Subcutaneous abdominal adipose tissue (tissue), 5 donors: ENCODE measurements at regions not wholly inside any gene's neighbourhood (a gene's known extent, or its start where the extent isn't known, plus 50 kb on each side); places are given as distances from the start of the nearest gene placed in this dataset.
"Not testable (repeated sequence)": the region's sequence is repeated elsewhere in the genome, so short reads cannot be mapped to it uniquely, and the experiment has no call there.

Source experiments
- H3K27ac ChIP-seq: one replicate; pipeline ENCODE4 v1.7.0; 2013; ENCODE audit warnings: low read depth, mild to moderate bottlenecking, inconsistent platforms, low read length, moderate library complexity
- H3K27me3 ChIP-seq, 5 donors: one replicate each; pipeline ENCODE4 v1.7.0; 2013; ENCODE audit warnings: low read length in 5 of 5, inconsistent platforms in 1 of 5; ENCODE audit not compliant: control insufficient read depth in 5 of 5, insufficient read depth in 4 of 5
- H3K36me3 ChIP-seq, 5 donors: one replicate each; pipeline ENCODE4 v1.7.0; 2013; ENCODE audit warnings: low read length in 5 of 5; ENCODE audit not compliant: control insufficient read depth in 5 of 5, insufficient read depth in 5 of 5
- H3K4me1 ChIP-seq, 5 donors: one replicate each; pipeline ENCODE4 v1.7.0; 2013; ENCODE audit warnings: low read length in 5 of 5, mild to moderate bottlenecking in 3 of 5, moderate library complexity in 1 of 5; ENCODE audit not compliant: control insufficient read depth in 5 of 5, insufficient read depth in 5 of 5
- H3K4me3 ChIP-seq, 5 donors: one replicate each; pipeline ENCODE4 v1.7.0; 2013; ENCODE audit warnings: low read length in 5 of 5, low read depth in 1 of 5
- H3K9ac ChIP-seq, 5 donors: one replicate each; pipeline ENCODE4 v1.7.0; 2013; ENCODE audit warnings: low read length in 5 of 5, mild to moderate bottlenecking in 4 of 5, moderate library complexity in 3 of 5
- H3K9me3 ChIP-seq, 5 donors: one replicate each; pipeline ENCODE4 v1.7.0; 2013; ENCODE audit warnings: low read length in 5 of 5; ENCODE audit not compliant: control insufficient read depth in 5 of 5
- donor health status: healthy.
- donor health status: healthy.
- donor health status: healthy.
- donor health status: healthy.
- donor health status: healthy.

- H3K4me1 ChIP-seq, H3K36me3 ChIP-seq, H3K27me3 ChIP-seq, H3K9ac ChIP-seq, H3K4me3 ChIP-seq, H3K9me3 ChIP-seq, H3K27ac ChIP-seq: not testable (repeated sequence)
Measured at GRCh38 chr9:67369664-67370063, 377.3 kb upstream of the SPATA31A3 start.

- not testable (repeated sequence) for H3K27ac ChIP-seq, H3K36me3 ChIP-seq, H3K4me1 ChIP-seq, H3K9me3 ChIP-seq, H3K4me3 ChIP-seq, H3K9ac ChIP-seq, H3K27me3 ChIP-seq
Measured at GRCh38 chr9:67362325-67362724, 370.0 kb upstream of the SPATA31A3 start.

GRCh38 chr9:67353961-67354360 lies 361.6 kb upstream of the SPATA31A3 start:
- H3K36me3 ChIP-seq, H3K27me3 ChIP-seq, H3K9ac ChIP-seq, H3K4me1 ChIP-seq, H3K9me3 ChIP-seq, H3K27ac ChIP-seq, H3K4me3 ChIP-seq: not testable (repeated sequence)

DNA sequence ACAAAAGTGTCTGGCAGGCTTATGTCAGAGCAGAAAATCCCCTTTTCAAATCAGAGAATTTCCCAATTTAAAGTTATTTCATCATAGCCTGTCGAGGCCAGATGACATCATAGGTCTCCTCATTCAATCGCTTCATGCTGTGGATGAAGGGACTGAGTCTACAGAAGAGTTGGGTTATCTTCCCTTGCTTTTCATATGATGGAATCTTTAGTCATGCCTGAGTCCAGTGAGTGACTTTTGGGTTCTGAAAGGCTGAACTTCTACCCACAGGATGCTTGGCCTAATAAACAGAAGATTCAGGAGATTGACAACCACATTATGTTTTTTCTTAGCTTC lies 357.0 kb upstream of the SPATA31A3 start:
- not testable (repeated sequence) for H3K27me3 ChIP-seq, H3K4me3 ChIP-seq, H3K27ac ChIP-seq, H3K36me3 ChIP-seq, H3K9me3 ChIP-seq, H3K4me1 ChIP-seq, H3K9ac ChIP-seq

- not testable (repeated sequence) for H3K4me1 ChIP-seq, H3K36me3 ChIP-seq, H3K9me3 ChIP-seq, H3K9ac ChIP-seq, H3K4me3 ChIP-seq, H3K27me3 ChIP-seq, H3K27ac ChIP-seq
Measured at GRCh38 chr9:67348562-67349423, 356.4 kb upstream of the SPATA31A3 start.

GRCh38 chr9:67348094-67348493 lies 355.7 kb upstream of the SPATA31A3 start:
- H3K36me3 ChIP-seq, H3K9me3 ChIP-seq, H3K27me3 ChIP-seq, H3K27ac ChIP-seq, H3K4me1 ChIP-seq, H3K4me3 ChIP-seq, H3K9ac ChIP-seq: not testable (repeated sequence)

DNA sequence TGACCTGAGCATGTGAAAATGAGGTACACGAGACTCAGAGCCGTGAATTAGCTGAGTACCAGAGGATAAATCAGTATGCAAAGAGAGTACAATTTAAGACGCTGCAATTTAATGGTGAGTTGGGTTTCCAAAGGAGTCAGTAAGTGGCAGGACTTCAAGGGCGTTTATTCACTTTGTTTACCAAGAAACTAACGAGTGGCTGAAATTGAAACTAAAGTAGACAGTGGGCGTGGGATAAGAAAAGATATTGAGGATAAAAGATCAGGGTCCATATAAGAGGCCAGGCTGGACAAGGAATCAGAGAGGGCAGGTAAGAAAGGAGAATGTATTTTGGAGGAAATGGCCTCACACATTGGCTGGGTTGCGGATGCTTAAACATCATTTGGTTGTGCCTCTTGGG lies 346.9 kb upstream of the SPATA31A3 start:
- H3K4me1 ChIP-seq, H3K36me3 ChIP-seq, H3K27ac ChIP-seq, H3K9ac ChIP-seq, H3K9me3 ChIP-seq, H3K27me3 ChIP-seq, H3K4me3 ChIP-seq: not testable (repeated sequence)

GRCh38 chr9:67338201-67338600 lies 345.9 kb upstream of the SPATA31A3 start:
- not testable (repeated sequence) for H3K9ac ChIP-seq, H3K27me3 ChIP-seq

DNA sequence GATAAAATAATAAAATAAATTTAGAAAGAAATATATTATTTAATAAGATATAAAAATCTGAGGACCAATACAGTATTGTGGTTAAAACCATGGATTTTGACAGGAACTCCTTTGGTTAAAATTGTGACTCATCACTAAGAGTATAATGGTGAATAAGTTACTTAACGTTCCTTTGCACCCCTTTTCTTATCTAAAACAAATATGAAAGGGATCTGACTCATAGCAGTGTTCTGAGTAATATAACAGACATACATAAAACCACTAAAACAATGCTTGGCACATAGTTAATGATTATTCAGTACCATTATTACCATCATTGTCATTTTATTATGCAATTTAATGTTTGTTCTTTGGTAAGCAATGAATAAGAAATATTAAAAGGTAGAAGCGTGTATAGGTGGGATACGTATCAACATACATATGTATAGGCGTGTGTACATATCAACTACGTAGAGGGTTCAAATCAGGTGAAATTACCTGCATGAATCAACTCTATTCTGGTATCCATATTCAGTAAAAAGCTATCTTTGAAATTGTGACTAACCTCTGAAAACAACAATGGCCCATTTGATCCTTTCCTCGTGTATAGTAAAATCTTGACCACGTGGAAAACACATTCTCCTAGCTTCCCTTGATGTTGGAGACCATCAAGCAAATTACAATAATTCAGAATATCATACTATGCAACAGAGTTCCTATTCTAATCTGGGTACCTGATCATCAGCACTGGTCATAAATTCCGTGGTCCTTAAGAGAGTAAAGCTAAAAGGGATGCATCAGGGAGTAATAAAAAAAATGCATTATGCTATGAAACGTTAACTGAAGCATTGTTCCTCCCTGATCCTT lies 342.6 kb upstream of the SPATA31A3 start:
- not testable (repeated sequence) for H3K36me3 ChIP-seq, H3K9ac ChIP-seq, H3K27me3 ChIP-seq, H3K27ac ChIP-seq, H3K9me3 ChIP-seq, H3K4me3 ChIP-seq, H3K4me1 ChIP-seq

More at GRCh38 chr9:67338201-67338600, 345.9 kb upstream of the SPATA31A3 start:
- H3K4me1 ChIP-seq, H3K36me3 ChIP-seq, H3K9me3 ChIP-seq, H3K4me3 ChIP-seq, H3K27ac ChIP-seq: not testable (repeated sequence)

GRCh38 chr9:67331634-67332033 lies 339.3 kb upstream of the SPATA31A3 start:
- H3K9ac ChIP-seq, H3K4me1 ChIP-seq, H3K27me3 ChIP-seq, H3K36me3 ChIP-seq, H3K27ac ChIP-seq, H3K9me3 ChIP-seq, H3K4me3 ChIP-seq: not testable (repeated sequence)
